ENCODE measurements at regions not wholly inside any gene's neighbourhood (a gene's known extent, or its start where the extent isn't known, plus 50 kb on each side); places are given as distances from the start of the nearest gene placed in this dataset.

GRCh38 chr2:222146488-222146887, 152.3 kb downstream of the PAX3 start:
- DNase-seq, result no peak

GRCh38 chr2:222142027-222142426, 156.8 kb downstream of the PAX3 start:
- no peak for DNase-seq

- no peak for DNase-seq
Measured at GRCh38 chr2:222136106-222136630, 162.6 kb downstream of the PAX3 start.

- no peak for DNase-seq
Measured at GRCh38 chr2:222134654-222135053, 164.1 kb downstream of the PAX3 start.

- no peak for DNase-seq
Measured at GRCh38 chr2:222133897-222134296, 164.9 kb downstream of the PAX3 start.

GRCh38 chr2:222130855-222131254, 167.9 kb downstream of the PAX3 start:
- no peak for DNase-seq

GRCh38 chr2:222127660-222128059, 171.1 kb downstream of the PAX3 start:
- no peak for DNase-seq

- DNase-seq, result no peak
Measured at GRCh38 chr2:222120933-222121332, 177.9 kb downstream of the PAX3 start.

- no peak for DNase-seq
Measured at GRCh38 chr2:222115296-222115695, 183.5 kb downstream of the PAX3 start.

GRCh38 chr2:222108957-222109585, 189.7 kb downstream of the PAX3 start:
- DNase-seq, result no peak

GRCh38 chr2:222108497-222108896, 190.3 kb downstream of the PAX3 start:
- DNase-seq, result no peak

- DNase-seq, result no peak
Measured at GRCh38 chr2:222105046-222105445, 193.8 kb downstream of the PAX3 start.

- DNase-seq, result no peak
Measured at GRCh38 chr2:222102575-222103349, 196.0 kb downstream of the PAX3 start.

GRCh38 chr2:222100704-222101699, 197.8 kb downstream of the PAX3 start:
- DNase-seq, result no peak

- DNase-seq, result no peak
Measured at GRCh38 chr2:222088561-222088960, 210.2 kb downstream of the PAX3 start.

GRCh38 chr2:222087998-222088397, 210.8 kb downstream of the PAX3 start:
- no peak for DNase-seq

- no peak for DNase-seq
Measured at GRCh38 chr2:222082201-222082600, 216.6 kb downstream of the PAX3 start.

GRCh38 chr2:222080141-222080540, 218.7 kb downstream of the PAX3 start:
- DNase-seq, result no peak

GRCh38 chr2:222076973-222077690, 221.7 kb downstream of the PAX3 start:
- DNase-seq, result no peak

GRCh38 chr2:222074674-222075073, 224.1 kb downstream of the PAX3 start:
- no peak for DNase-seq

- no peak for DNase-seq
Measured at GRCh38 chr2:222071911-222072310, 226.9 kb downstream of the PAX3 start.

GRCh38 chr2:222064286-222064685, 234.5 kb downstream of the PAX3 start:
- no peak for DNase-seq
